Cardiac septum (tissue), 1 donor: ENCODE measurements at regions not wholly inside any gene's neighbourhood (a gene's known extent, or its start where the extent isn't known, plus 50 kb on each side); places are given as distances from the start of the nearest gene placed in this dataset.

Experiments used
- DNase-seq: peaks from one replicate; pipeline ENCODE4 v3.0.0-alpha.2; 2020; ENCODE audit warnings: low spot score
- intact Hi-C: fragments of 100-400 bp; cut with DNase I; formaldehyde crosslinking; loops from one replicate; pipeline ENCODE4 v1.14.0; 2022
- donor health status: DM: no; HTN: no; CAD: no.

DNA sequence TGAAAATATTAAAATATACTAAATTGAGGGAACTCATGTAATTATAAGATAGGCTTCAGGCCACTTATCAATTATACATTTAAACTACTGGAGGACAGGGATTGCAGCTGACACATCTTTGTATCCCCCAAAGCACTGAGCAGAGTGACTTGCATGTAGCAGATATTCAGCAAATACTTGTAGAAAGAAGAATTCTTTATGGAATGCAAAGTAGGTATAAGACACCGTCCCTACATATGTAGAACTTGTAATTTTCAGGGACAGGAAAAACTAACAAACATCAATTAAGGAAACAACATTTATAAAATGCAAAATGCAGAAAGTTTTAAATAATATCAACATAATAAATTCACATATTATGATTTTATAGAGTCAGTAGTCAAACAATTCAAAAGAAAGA is 719.2 kb downstream of the OLFM4 start:
- no peak for DNase-seq
- intact Hi-C loops = no loop called here

DNA sequence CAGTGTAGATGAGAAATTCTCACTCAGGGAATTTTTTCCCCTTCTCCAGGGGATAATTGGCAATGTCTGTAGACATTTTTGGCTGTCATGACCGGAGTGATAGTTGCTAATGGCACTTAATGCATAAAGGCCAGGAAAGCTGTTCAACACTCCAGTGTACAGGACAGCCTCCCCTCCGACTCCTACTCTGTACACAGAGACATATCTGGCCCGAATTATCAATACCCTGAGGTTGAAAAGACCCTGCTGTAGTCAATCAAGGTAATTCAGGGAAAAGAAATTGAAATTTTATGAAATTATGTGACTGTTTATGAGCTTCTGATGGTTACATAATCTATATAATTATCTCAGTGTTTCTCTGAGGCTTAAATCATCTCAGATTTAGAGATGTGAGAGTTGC is 720.7 kb downstream of the OLFM4 start:
- intact Hi-C loops = no loop called here

DNA sequence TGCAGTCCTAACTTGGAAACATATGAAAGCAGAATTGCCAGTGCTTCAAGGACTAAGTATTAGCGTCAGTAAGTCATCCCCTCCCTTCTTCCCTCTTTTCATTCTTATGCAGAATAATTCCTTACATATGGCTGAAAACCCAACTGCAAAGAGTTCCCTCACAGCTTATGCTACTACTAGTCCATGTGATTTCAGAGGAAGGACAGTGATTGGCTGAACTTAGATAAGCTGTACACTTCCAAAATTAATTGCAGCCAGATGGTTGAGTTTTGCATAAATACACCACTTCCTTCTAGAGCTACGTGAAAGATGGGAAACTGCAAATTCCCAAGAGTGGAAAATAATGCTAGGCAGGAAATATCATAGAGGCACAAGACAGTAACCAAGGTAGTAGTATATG is 730.4 kb downstream of the OLFM4 start:
- intact Hi-C loops = no loop called here
- no peak for DNase-seq

More for the DNA sequence above, 720.7 kb downstream of the OLFM4 start:
- DNase-seq = no peak

- intact Hi-C loops = no loop called here
- DNase-seq = no peak
Measured at GRCh38 chr13:53775807-53776206, 747.2 kb downstream of the OLFM4 start.

DNA sequence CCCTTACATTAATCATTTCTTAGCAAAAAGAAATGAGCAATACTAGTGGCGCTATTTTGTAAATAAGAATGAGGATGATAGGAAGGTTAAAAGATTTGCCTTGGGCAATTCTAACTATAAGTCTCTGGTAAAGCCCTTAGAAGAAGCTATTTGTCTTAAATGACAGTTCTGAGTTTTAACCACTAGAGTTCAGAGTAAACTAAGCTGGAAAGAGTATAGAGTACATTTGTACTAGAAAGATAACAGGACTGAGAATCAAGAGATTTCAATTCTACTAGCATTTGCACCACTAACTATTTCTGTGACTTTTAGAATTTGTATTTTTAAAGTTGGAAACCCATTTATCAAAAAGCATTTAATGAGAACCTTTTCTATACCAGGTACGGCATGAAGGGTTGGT is 750.3 kb downstream of the OLFM4 start:
- intact Hi-C loops = no loop called here
- DNase-seq = no peak

DNA sequence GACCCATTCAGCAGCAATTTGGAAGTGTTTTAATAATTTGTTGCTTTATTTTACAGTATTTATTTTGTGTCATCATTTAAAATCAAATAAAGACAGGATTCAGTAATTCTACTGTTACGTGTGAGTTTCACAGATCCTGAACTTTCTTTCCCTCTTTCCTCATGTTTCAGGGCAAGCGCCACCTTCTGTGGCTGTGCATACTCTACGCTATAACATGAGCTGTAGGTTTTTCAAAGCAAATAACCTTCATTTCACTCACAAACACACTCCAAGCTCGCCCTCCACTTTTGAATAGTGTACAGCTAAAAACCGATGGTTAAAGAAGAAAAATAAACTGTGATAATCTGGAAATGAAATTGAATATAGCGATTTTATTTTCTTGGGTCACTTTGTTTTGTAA is 753.3 kb downstream of the OLFM4 start:
- intact Hi-C loops = no loop called here
- no peak for DNase-seq

DNA sequence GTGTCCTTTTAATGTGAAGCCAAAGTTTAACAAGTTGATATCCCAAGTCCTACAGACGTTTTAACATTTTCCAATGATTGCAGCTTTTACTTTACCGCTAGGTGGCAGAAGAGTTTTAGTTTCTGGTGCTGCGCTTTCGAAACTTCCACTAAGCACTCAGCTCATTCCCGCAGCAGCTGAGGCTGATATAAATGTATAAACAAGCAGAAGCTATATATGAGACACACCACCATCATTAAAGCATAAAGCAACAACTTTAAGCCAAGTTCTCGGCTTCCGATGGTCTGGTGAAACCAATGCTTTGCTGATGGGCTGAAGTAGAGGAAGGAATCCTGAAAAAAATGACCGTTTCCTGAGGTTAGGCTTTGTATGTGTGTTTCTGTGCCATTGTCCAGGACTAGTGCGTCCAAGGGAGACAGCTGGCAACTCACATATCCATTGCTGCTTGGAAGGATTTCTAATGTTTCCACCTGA is 753.9 kb downstream of the OLFM4 start:
- intact Hi-C loops = no loop called here
- DNase-seq = no peak

- intact Hi-C loops = no loop called here
- DNase-seq = no peak
Measured at GRCh38 chr13:53783471-53783870, 754.9 kb downstream of the OLFM4 start.

- intact Hi-C loops = no loop called here
- DNase-seq = no peak
Measured at GRCh38 chr13:53788286-53788685, 759.7 kb downstream of the OLFM4 start.

GRCh38 chr13:53800011-53800410 is 771.4 kb downstream of the OLFM4 start:
- DNase-seq = no peak
- intact Hi-C loops = no loop called here

- no peak for DNase-seq
- intact Hi-C loops = no loop called here
Measured at GRCh38 chr13:53807251-53807834, 778.7 kb downstream of the OLFM4 start.

GRCh38 chr13:53821632-53822031 is 793.0 kb downstream of the OLFM4 start:
- no peak for DNase-seq
- intact Hi-C loops = no loop called here

DNA sequence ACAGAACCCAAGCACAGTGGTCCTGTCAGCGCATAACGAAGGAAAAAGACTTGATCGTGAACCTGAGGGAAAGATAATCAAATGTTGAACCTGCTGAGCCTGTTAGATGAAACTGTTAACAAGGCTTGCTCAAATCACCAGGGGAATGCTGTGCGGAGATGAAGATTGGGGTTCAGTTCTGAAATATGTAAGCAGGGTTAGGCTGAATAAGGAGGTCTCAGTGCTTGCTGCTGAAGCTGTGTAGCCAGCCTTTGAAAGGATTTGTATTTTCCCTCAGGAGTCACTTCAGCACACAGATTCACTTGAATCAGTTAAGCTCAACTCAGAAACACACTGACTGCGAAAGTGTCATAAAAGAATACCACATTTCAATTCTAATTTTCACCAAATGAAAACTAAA is 793.5 kb downstream of the OLFM4 start:
- DNase-seq = no peak
- intact Hi-C loops = no loop called here

GRCh38 chr13:53839461-53839860 is 810.8 kb downstream of the OLFM4 start:
- intact Hi-C loops = no loop called here
- no peak for DNase-seq

DNA sequence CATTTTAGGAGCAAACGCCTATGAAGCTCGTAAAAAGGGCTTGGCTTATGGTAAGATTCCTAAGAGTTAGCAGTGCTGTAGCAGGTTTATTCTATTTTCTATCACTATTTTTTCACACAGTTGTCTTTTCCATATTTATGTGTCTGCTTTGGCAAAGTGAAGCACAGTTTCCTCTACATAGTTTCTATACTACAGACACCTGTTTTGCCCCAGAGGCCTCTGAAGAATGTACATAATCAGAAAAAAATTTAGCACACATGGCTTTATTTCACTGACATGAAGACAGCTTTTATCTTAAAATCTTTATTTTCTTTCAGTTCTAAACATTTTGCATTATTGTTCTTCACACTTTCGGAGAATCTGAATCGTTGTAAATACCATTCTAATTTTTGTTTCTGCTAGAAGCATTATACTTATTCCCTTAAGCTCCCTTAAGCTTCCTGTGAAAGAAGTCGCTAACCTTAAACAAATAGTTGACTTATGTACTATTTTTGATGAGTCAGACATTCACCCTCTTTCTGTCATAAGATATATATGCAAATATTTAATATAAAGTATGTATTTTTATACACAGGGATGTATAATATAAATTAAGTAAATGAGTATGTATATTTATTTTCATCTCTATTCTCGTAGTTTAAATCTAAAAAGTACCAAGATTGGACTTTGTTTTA is 816.0 kb downstream of the OLFM4 start:
- intact Hi-C loops = no loop called here

DNA sequence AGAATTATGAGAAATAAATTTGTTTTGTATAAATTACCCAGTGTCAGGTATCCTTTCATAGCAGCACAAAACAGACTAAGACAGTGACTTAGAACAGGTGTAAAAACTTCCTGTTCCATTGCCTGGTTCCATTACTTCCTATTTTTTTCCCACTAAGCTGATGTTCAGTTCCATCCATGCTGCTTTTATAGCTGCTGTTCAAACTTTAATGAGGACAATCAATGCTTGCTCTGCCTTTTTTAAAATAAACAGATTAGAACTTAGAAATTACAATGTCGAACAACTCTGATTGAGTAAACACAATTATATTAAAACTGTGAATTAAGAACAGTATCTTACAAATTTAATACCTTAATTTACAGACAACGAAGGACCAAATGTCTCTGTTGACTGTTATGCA is 818.9 kb downstream of the OLFM4 start:
- intact Hi-C loops = no loop called here

More for the DNA sequence above, 816.0 kb downstream of the OLFM4 start:
- no peak for DNase-seq

DNA sequence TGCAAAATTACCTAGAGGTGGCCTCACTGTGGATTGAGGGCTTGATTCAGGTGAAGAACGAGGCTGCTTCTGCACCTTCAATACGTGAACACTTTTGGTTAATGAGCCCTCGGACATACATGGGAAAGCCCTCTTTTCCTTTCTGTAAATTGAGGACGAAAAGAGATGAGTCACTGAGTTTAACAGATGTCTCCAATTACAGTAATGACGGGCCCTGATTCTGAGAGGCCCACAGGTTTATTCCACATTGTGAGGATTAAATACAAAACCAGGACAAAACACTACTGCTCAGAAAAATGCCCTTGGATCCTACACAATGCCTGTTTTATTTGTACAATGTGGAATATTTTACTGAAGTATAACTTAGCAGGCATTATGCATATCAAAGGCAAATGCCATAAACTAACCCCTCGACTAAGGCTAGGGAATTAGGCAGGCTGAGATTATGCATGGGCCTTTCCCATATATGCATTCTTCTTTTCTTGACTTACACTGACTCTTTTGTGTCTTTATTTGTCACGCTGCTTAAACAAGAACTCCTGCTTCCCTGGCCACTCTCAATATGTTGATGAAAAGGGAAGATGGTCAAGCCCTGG is 819.9 kb downstream of the OLFM4 start:
- intact Hi-C loops = no loop called here

More for the DNA sequence above, 818.9 kb downstream of the OLFM4 start:
- DNase-seq = no peak

GRCh38 chr13:53854321-53854720 is 825.7 kb downstream of the OLFM4 start:
- DNase-seq = no peak

More for the DNA sequence above, 819.9 kb downstream of the OLFM4 start:
- DNase-seq = no peak

DNA sequence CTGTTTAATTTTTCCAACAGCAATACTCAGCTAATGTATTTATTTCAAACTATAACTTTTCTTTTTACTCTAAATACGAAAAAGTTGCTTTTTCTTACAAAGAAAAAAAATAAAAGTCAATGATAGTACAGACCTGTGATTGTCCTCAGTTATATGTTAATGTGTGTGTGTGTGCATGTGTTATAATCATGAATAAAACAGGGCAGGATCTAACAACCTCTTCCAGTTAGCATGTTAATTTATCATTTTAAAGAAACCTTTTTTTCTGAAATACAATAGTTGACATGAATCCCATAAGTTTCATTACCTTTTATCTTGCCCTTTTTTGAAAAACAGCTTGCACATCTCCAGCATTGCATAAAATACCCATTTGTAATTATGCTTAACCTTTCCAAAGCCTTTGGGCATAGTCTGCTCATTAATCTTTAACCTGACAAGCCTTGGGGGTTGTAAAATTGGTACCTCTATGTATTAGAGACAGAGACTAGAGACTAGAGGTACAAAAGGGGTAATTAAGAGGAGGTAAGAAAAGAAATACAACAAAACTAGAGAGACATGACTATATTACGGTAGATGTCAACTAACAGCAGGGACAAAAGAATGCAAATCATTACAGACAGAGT is 828.1 kb downstream of the OLFM4 start:
- no peak for DNase-seq
- intact Hi-C loops = no loop called here

More at GRCh38 chr13:53854321-53854720, 825.7 kb downstream of the OLFM4 start:
- intact Hi-C loops = no loop called here

DNA sequence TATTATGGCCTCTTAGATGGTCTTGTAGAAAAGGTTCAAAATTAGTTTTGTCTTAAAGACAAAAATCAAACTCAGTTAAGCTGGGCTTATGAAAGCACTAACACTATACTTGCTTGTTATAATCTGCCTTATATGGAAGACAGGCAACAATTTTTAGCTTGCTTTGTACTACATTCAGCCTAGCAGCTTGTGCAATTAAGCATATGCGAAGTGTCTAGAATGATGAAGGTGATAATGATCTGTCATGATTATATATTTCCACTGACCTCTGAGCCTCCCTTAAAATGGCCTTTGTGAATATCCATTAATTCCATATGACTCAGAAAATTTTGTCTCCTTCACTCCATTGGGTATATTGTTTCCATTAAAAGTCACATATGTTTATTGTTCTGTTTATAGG is 834.9 kb downstream of the OLFM4 start:
- no peak for DNase-seq
- intact Hi-C loops = no loop called here

GRCh38 chr13:53873558-53873957 is 844.9 kb downstream of the OLFM4 start:
- no peak for DNase-seq
- intact Hi-C loops = no loop called here
